ENCODE measurements at regions not wholly inside any gene's neighbourhood (a gene's known extent, or its start where the extent isn't known, plus 50 kb on each side); places are given as distances from the start of the nearest gene placed in this dataset.

DNA sequence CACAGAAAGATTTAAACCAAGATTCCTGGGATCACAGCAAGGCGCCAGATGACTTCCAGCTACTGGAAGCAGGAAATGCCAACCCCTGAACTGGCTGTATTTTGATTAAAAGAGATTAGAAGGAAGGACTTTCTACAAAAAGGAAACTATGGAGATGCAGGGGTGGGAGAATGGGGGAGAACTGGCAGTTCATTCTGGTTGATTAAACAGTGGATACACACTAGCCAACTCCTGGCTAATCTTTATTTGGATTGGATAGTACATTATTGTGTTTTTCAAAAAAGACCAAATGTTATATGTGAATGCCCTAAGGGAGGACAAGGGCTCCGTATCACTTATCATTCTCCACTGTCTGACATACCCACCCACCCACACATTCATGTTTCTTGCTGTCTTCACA is 93.2 kb downstream of the CDO1 start:
- Histone ChIP-seq H3K4me3 (ENCODE audit: extremely low read depth, insufficient read depth, low read length, poor library complexity, severe bottlenecking) (no peak overlapping the region), H3K4me1 (ENCODE audit: control insufficient read depth, insufficient read depth, low read length, poor library complexity, severe bottlenecking) (peaks cover 12% of the 10 kb centered on the region), H3K36me3 (ENCODE audit: control insufficient read depth, insufficient read depth, low read length) (no peaks in the 10 kb centered on the region), H3K9me3 (ENCODE audit: control insufficient read depth, low read length) (no peaks in the 10 kb centered on the region), H3K27ac (ENCODE audit: low read depth, low read length, severe bottlenecking) (no peak overlapping the region)
- WGBS, 2 experiments (ENCODE audit: insufficient coverage in 2 of 2): 80 to 100% methylated on average over 1 of the region's 2 CpGs

DNA sequence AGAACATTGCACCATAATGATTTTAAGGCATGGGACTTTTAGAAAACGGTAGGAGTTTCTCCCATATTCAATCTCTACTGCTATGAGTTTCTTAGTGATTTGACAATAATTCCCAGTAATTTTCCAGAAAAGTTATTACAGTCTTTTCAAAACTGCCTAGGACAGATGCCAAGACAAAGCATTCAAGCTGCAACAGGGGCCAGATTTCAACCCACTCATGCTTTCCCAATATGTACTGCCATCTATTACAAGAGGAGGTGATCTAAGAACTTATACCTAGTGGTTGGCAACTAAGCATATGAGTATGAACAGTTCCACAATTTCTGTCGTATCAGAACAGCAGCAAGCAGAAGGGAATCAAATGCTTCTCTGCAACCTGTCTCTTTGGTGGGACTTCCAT is 95.1 kb upstream of the TMED7 start:
- WGBS, 2 experiments (ENCODE audit: insufficient coverage in 2 of 2): 85 to 86% methylated on average over 1 to 2 of the region's 2 CpGs

DNA sequence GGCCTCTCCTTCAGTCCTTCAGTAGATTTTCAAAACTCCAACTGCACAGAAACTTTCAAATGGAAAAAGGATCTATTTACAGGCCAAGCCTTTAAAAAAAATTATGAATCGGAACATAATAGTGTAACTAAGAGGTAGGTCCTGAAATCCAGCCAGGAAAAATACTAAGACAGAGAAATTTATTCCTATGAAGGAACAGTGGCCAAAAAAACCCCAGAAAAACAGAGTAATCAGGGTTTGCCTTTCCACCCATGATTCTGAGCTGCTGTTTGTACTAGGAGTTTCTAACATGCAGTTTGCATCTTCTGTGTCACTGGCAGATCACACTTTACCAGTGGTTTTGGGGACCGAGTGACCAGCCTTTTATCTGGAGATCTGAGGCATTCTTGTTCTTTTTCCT is 93.1 kb upstream of the TMED7 start:
- Histone ChIP-seq H3K4me1 (ENCODE audit: control insufficient read depth, insufficient read depth, low read length, poor library complexity, severe bottlenecking) (peaks cover 12% of the 10 kb centered on the region), H3K27ac (ENCODE audit: low read depth, low read length, severe bottlenecking) (no peak overlapping the region), H3K36me3 (ENCODE audit: control insufficient read depth, insufficient read depth, low read length) (no peaks in the 10 kb centered on the region), H3K4me3 (ENCODE audit: extremely low read depth, insufficient read depth, low read length, poor library complexity, severe bottlenecking) (no peak overlapping the region), H3K9me3 (ENCODE audit: control insufficient read depth, low read length) (no peaks in the 10 kb centered on the region)
- WGBS, 2 experiments (ENCODE audit: insufficient coverage in 2 of 2): 83 to 86% methylated on average over 1 to 2 of the region's 2 CpGs

More for the DNA sequence above, 95.1 kb upstream of the TMED7 start:
- H3K9me3 ChIP-seq (ENCODE audit: control insufficient read depth, low read length): no peaks in the 10 kb centered on the region
- H3K36me3 ChIP-seq (ENCODE audit: control insufficient read depth, insufficient read depth, low read length): no peaks in the 10 kb centered on the region
- H3K4me1 ChIP-seq (ENCODE audit: control insufficient read depth, insufficient read depth, low read length, poor library complexity, severe bottlenecking): peaks cover 12% of the 10 kb centered on the region
- no peak overlapping the region for H3K27ac ChIP-seq (ENCODE audit: low read depth, low read length, severe bottlenecking)
- no peak overlapping the region for H3K4me3 ChIP-seq (ENCODE audit: extremely low read depth, insufficient read depth, low read length, poor library complexity, severe bottlenecking)

DNA sequence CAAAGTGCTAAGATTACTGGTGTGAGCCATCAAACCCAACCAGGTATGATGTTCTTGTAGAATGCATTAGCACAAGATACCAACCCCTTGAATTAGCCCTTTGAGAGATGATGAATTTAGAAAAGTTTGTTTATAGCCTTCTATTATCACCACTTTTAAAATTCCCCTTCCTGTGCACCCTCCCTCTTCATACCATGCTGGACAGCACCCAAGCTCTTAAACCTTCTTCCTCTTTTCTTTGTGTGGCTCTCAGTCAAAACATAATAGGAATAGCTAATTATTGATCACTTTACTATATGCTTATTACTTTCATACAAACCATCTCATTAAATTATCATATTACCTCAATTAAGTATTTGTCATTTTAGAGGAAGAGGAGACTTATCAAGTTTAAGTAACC is 87.6 kb upstream of the TMED7 start:
- no peak overlapping the region for H3K27ac ChIP-seq (ENCODE audit: low read depth, low read length, severe bottlenecking)
- H3K4me1 ChIP-seq (ENCODE audit: control insufficient read depth, insufficient read depth, low read length, poor library complexity, severe bottlenecking): no peaks in the 10 kb centered on the region
- no peaks in the 10 kb centered on the region for H3K36me3 ChIP-seq (ENCODE audit: control insufficient read depth, insufficient read depth, low read length)
- H3K9me3 ChIP-seq (ENCODE audit: control insufficient read depth, low read length): no peaks in the 10 kb centered on the region
- H3K4me3 ChIP-seq (ENCODE audit: extremely low read depth, insufficient read depth, low read length, poor library complexity, severe bottlenecking): no peak overlapping the region

DNA sequence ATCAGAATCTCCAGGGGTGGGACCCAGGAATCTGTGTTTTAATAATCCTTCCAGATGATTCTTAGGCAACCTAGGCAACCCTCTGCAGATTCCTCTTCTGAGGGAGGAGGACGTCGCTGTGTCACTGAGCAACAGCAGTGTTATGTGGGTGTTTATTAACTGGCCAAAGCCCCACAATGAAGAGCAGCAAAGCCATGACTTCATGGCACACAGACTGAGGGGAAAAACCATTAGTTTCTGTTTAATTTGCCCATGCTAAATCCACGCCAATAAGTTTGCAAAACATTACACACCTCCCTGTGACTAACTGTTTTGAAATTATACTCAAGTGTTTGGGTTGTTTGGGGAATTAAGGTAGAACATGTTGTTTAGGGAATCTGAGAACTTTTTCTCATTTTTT is 83.7 kb upstream of the TMED7 start:
- WGBS, 2 experiments (ENCODE audit: insufficient coverage in 2 of 2): 60 to 83% methylated on average over 2 of the region's 3 CpGs
- Histone ChIP-seq H3K4me3 (ENCODE audit: extremely low read depth, insufficient read depth, low read length, poor library complexity, severe bottlenecking) (no peak overlapping the region), H3K4me1 (ENCODE audit: control insufficient read depth, insufficient read depth, low read length, poor library complexity, severe bottlenecking) (no peaks in the 10 kb centered on the region), H3K27ac (ENCODE audit: low read depth, low read length, severe bottlenecking) (no peak overlapping the region), H3K36me3 (ENCODE audit: control insufficient read depth, insufficient read depth, low read length) (no peaks in the 10 kb centered on the region), H3K9me3 (ENCODE audit: control insufficient read depth, low read length) (no peaks in the 10 kb centered on the region)

DNA sequence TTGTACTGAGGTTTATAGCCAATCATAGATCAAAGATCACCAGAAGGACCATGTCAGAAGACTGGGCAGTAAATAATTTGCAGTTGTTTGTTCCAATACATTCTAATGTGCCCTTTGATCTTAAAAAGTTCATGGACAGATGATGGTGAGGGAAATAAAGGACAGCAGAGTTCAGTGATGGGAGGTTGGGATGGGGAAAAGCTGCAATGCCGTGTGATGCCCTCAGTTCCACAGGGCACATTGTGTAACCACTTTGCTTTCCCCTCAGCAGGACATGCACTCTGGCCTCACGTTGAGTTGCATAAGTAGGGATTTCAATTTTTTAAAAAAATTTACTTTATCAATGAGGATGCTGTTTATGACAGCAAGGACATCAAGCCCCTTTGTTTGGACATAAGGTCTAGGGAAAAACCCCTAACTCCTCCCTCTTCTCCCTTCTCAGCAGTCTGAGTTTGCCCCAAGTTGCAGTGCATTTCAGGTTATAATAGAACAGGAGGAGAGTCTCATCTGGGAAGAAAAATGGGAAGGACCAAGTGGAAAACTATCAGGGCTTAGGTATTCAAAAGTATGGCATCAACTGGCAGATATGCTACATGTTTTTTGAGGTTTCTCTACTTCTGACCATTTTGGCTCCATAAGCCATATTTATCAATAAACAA is 83.1 kb upstream of the TMED7 start:
- Histone ChIP-seq H3K4me1 (ENCODE audit: control insufficient read depth, insufficient read depth, low read length, poor library complexity, severe bottlenecking) (no peaks in the 10 kb centered on the region), H3K4me3 (ENCODE audit: extremely low read depth, insufficient read depth, low read length, poor library complexity, severe bottlenecking) (no peak overlapping the region), H3K36me3 (ENCODE audit: control insufficient read depth, insufficient read depth, low read length) (no peaks in the 10 kb centered on the region), H3K9me3 (ENCODE audit: control insufficient read depth, low read length) (no peaks in the 10 kb centered on the region), H3K27ac (ENCODE audit: low read depth, low read length, severe bottlenecking) (no peak overlapping the region)
- 71 to 100% methylated on average over 1 of the region's 2 CpGs for WGBS, 2 experiments (ENCODE audit: insufficient coverage in 2 of 2)

DNA sequence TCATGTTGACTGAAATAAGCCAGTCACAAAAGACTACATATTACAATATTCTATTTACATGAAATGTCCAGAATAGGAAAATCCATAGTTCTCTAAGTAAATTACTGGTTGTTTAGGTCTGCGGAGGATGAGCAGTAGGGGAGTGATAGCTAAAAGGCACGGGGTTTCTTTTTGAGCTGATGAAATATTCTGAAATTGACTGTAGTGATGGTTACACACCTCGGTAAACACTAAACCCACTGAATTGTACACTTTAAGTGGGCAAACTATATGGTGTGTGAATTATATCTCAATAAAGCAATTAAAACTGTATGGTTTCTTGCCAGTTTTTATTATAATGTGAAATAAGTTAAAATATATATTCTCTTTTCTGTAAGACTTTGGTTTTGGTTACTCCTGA is 77.7 kb upstream of the TMED7 start:
- Histone ChIP-seq H3K36me3 (ENCODE audit: control insufficient read depth, insufficient read depth, low read length) (no peaks in the 10 kb centered on the region), H3K27ac (ENCODE audit: low read depth, low read length, severe bottlenecking) (no peak overlapping the region), H3K4me3 (ENCODE audit: extremely low read depth, insufficient read depth, low read length, poor library complexity, severe bottlenecking) (no peak overlapping the region), H3K9me3 (ENCODE audit: control insufficient read depth, low read length) (no peaks in the 10 kb centered on the region), H3K4me1 (ENCODE audit: control insufficient read depth, insufficient read depth, low read length, poor library complexity, severe bottlenecking) (no peaks in the 10 kb centered on the region)
- WGBS, 2 experiments (ENCODE audit: insufficient coverage in 2 of 2): no CpG with 5 or more reads among the region's 3 CpGs

DNA sequence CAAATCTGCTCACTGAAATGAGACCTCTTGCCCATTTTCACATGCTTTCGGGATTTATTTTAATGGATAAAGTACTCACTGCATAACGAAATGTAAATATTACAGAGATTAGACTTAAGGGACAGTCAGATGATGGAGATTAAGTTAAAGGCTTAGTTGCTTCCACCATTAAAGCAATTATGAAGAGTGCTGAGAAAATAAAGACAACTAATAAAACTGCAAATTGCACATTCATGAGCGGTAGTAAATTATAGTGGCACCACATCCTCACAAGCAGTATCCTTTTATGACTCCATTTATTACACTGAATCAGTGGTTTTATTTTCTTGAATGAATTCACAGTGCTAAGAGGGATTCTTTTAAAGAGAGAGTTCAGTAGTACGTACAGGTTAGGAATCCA is 76.2 kb upstream of the TMED7 start:
- WGBS, 2 experiments (ENCODE audit: insufficient coverage in 2 of 2): no CpG with 5 or more reads among the region's 4 CpGs
- Histone ChIP-seq H3K4me1 (ENCODE audit: control insufficient read depth, insufficient read depth, low read length, poor library complexity, severe bottlenecking) (no peaks in the 10 kb centered on the region), H3K27ac (ENCODE audit: low read depth, low read length, severe bottlenecking) (no peak overlapping the region), H3K4me3 (ENCODE audit: extremely low read depth, insufficient read depth, low read length, poor library complexity, severe bottlenecking) (no peak overlapping the region), H3K9me3 (ENCODE audit: control insufficient read depth, low read length) (no peaks in the 10 kb centered on the region), H3K36me3 (ENCODE audit: control insufficient read depth, insufficient read depth, low read length) (no peaks in the 10 kb centered on the region)

DNA sequence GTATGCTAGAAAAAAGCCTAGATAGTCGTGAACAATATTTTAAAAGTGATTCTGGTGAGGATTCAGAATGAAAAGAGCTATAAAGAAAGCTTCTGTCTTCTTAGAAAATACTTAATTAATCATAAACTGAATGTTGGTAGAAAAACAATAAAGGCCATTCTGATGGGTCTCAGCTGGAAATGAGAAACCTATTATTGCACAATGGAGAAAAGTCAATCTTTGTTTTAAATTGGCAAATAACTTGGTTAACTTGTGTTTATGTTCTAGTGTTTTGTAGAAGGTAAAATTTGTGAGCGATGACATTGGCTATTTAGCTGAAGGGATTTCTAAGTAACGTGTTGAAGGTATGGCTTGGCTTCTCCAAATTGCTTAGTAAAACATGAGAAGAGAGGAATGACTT is 74.1 kb upstream of the TMED7 start:
- Histone ChIP-seq H3K9me3 (ENCODE audit: control insufficient read depth, low read length) (no peaks in the 10 kb centered on the region), H3K4me1 (ENCODE audit: control insufficient read depth, insufficient read depth, low read length, poor library complexity, severe bottlenecking) (no peaks in the 10 kb centered on the region), H3K4me3 (ENCODE audit: extremely low read depth, insufficient read depth, low read length, poor library complexity, severe bottlenecking) (no peak overlapping the region), H3K27ac (ENCODE audit: low read depth, low read length, severe bottlenecking) (no peak overlapping the region), H3K36me3 (ENCODE audit: control insufficient read depth, insufficient read depth, low read length) (no peaks in the 10 kb centered on the region)
- 48 to 100% methylated on average over 1 to 3 of the region's 3 CpGs for WGBS, 2 experiments (ENCODE audit: insufficient coverage in 2 of 2)

DNA sequence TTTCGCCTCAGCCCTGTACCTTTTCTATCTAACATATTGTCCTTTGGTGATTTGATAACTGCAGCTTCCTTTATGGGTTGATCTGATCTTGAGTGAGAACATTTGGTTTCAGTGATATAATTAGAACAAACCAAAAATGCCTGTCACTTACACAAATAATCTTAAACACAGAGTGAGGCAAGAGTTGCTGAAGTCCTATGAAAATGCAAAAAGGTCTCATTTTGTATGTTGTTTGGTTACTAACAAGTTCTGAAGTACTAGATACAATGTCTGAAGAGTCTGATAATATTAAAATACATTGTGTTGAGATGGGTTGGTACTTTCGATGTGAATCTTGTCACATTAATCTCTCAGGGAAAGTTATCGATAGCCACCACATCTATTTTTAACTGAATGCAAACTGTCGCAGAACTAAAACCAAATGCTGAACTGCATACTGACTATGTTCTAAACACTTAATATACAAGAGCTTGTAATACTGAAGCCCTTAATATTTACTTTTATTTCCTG is 70.4 kb upstream of the TMED7 start:
- H3K27ac ChIP-seq (ENCODE audit: low read depth, low read length, severe bottlenecking): no peak overlapping the region
- WGBS, 2 experiments (ENCODE audit: insufficient coverage in 2 of 2): 80 to 95% methylated on average over 1 to 3 of the region's 4 CpGs
- no peaks in the 10 kb centered on the region for H3K4me1 ChIP-seq (ENCODE audit: control insufficient read depth, insufficient read depth, low read length, poor library complexity, severe bottlenecking)
- no peaks in the 10 kb centered on the region for H3K36me3 ChIP-seq (ENCODE audit: control insufficient read depth, insufficient read depth, low read length)
- H3K9me3 ChIP-seq (ENCODE audit: control insufficient read depth, low read length): no peaks in the 10 kb centered on the region
- H3K4me3 ChIP-seq (ENCODE audit: extremely low read depth, insufficient read depth, low read length, poor library complexity, severe bottlenecking): no peak overlapping the region

DNA sequence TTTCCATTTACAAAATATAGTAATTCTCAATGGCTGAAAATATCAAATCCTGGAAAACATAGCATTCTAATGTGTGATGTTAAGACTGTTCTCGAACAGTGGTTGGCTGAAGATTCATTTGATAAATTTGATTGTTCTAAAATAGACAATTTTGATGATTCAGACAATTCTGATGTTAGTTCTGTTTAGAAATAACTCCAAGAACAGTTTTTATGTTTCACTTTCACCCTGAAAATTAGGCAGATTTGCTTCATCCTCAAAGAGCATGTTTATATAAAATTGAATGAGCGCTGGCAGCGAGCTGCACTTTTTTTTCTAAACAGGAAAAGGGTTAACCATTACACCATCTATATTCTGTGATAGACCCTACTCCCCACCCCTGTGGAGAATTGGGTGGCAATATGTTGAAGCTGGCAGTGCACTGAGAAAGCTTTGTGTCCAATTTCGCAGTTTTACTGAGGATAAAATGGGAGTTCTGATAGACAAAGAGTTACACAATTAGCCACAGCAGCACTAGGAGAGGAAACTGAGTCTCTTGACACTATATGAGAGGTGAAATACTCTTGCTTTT is 69.6 kb upstream of the TMED7 start:
- WGBS, 2 experiments (ENCODE audit: insufficient coverage in 2 of 2): 88% methylated on average over 1 of the region's 4 CpGs; no CpG with 5 or more reads in 1 of the 2 experiments
- Histone ChIP-seq H3K27ac (ENCODE audit: low read depth, low read length, severe bottlenecking) (no peak overlapping the region), H3K9me3 (ENCODE audit: control insufficient read depth, low read length) (no peaks in the 10 kb centered on the region), H3K4me3 (ENCODE audit: extremely low read depth, insufficient read depth, low read length, poor library complexity, severe bottlenecking) (no peak overlapping the region), H3K4me1 (ENCODE audit: control insufficient read depth, insufficient read depth, low read length, poor library complexity, severe bottlenecking) (no peaks in the 10 kb centered on the region), H3K36me3 (ENCODE audit: control insufficient read depth, insufficient read depth, low read length) (no peaks in the 10 kb centered on the region)
